Stomach (tissue), 8 donors: ENCODE measurements at regions not wholly inside any gene's neighbourhood (a gene's known extent, or its start where the extent isn't known, plus 50 kb on each side); places are given as distances from the start of the nearest gene placed in this dataset.
"Not testable (repeated sequence)": the region's sequence is repeated elsewhere in the genome, so short reads cannot be mapped to it uniquely, and the experiment has no call there.

Experiments
- DNase-seq, 2 donors: peaks; one replicate each; pipeline versions ENCODE4 v3.0.0 to v3.0.0-alpha.2; 2013 to 2019
- H3K27ac ChIP-seq, 5 donors: fragments of 200-600 bp in 4 of 5; sonication (generic) in 4 of 5; one replicate each; pipeline ENCODE4 v1.5.1; 2013 to 2019; ENCODE audit warnings: mild to moderate bottlenecking in 1 of 5, moderate library complexity in 1 of 5
- H3K27me3 ChIP-seq, 3 donors: fragments of 200-600 bp; sonication (generic); one replicate each; pipeline ENCODE4 v1.5.1; 2017 to 2019; ENCODE audit warnings: mixed run types in 1 of 3
- H3K36me3 ChIP-seq, 4 donors: fragments of 200-600 bp; sonication (generic); 1 replicate in 3 of 4; 2 replicates in 1 of 4; pipeline ENCODE4 v1.5.1; 2016 to 2019
- H3K4me1 ChIP-seq, 4 donors: fragments of 200-600 bp; sonication (generic); one replicate each; pipeline ENCODE4 v1.5.1; 2016 to 2019
- H3K4me3 ChIP-seq, 4 donors: fragments of 200-600 bp; sonication (generic) in 3 of 4; one replicate each; pipeline ENCODE4 v1.5.1; 2016 to 2019; ENCODE audit warnings: mild to moderate bottlenecking in 1 of 4
- H3K9me3 ChIP-seq, 4 donors: fragments of 200-600 bp; sonication (generic); one replicate each; pipeline ENCODE4 v1.5.1; 2016 to 2019
- CTCF ChIP-seq, 7 experiments: fragments of 450-650 bp in 4 of 7; fragments of 200-600 bp in 3 of 7; sonication (generic) in 3 of 7; IDR thresholded peaks; one replicate each; pipeline ENCODE4 v1.5.1; 2016 to 2019; ENCODE audit warnings: antibody characterized with exemption in 7 of 7, control low read depth in 2 of 7, mild to moderate bottlenecking in 1 of 7
- EP300 ChIP-seq: sonication (generic); formaldehyde crosslinking; IDR thresholded peaks from one replicate; pipeline ENCODE4 v1.6.1; 2017; ENCODE audit warnings: antibody characterized with exemption
- POLR2A ChIP-seq, 4 donors: fragments of 450-650 bp; IDR thresholded peaks; one replicate each; pipeline ENCODE4 v1.6.1; 2016; ENCODE audit warnings: antibody characterized with exemption in 4 of 4, control low read depth in 2 of 4, mild to moderate bottlenecking in 1 of 4, moderate library complexity in 1 of 4
- POLR2AphosphoS5 ChIP-seq, 3 donors: sonication (generic); formaldehyde crosslinking; IDR thresholded peaks; one replicate each; pipeline ENCODE4 v1.6.1; 2016; ENCODE audit warnings: antibody characterized with exemption in 3 of 3
- WGBS, 5 donors: extraction: QIAGEN DNeasy Blood & Tissue Kit in 3 of 5; methylation state at CpG; one replicate each; pipeline versions ENCODE4 v1.1.5 to v1.1.7; 2013 to 2018; 5-methylcytosine and 5-hydroxymethylcytosine counted together
- intact Hi-C: fragments of 100-400 bp; cut with DNase I; formaldehyde crosslinking; loops from one replicate; pipeline ENCODE4 v1.15.1; 2023; ENCODE audit warnings: low total_unique reads
- donor health status: healthy with polysubstance abuse.
- donor health status: Bipolar disorder and iron deficiency.
- donor health status: healthy.

DNA sequence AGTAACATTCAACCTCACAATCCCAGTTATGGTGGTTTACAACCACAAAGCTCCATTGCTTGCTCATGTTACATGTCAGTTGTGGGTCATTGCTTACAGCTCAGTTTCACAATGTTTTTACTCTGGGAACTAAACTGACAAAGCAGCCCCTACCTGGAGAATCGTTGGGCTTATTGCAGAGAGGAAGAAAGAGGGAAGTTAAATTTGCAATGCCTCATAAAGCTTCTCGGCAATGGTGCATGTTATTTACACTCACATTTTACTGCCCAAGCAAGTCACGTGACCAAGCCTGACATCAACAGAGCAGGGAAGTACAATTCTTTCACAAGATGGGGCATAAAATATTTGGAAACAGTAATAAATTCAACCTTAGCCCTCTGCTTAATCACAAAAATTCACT is 441.6 kb downstream of the TDRD3 start:
- no peaks in the 10 kb centered on the region for H3K9me3 ChIP-seq
- H3K4me1 ChIP-seq: no peaks in the 10 kb centered on the region
- 61 to 64% (median 62%) methylated on average over 3 of the region's 3 CpGs for WGBS, 5 donors
- no peaks in the 10 kb centered on the region for H3K36me3 ChIP-seq
- intact Hi-C loops: no loop called here
- no peak overlapping the region for H3K27ac ChIP-seq
- no peak overlapping the region for H3K4me3 ChIP-seq
- DNase-seq: no peak
- H3K27me3 ChIP-seq: no peaks in the 10 kb centered on the region
- TF ChIP-seq POLR2AphosphoS5 (IDR thresholded peaks at IDR 0.05) (no peak), POLR2A (IDR thresholded peaks at IDR 0.05) (no peak), CTCF (IDR thresholded peaks at IDR 0.05) (no peak), EP300 (no peak)

DNA sequence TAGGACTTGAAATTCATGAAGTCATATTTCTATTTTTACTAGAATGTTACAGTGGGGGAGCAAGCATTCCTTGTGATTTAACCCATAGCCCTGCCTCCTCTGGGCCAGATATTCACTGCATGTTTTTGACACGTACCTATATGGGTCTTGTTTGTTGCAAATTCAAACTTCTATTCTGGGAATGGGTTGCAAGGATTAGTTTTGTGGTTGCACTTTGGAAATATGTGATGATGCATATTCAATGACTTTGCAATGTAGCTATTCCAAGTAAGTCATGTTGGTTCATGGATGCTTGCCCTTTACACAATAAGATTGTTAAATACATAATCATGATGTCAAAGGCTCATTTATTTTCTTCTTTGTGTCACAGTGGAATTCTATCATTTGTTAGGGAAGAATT is 440.8 kb downstream of the TDRD3 start:
- Histone ChIP-seq H3K27ac (no peak overlapping the region), H3K9me3 (peaks cover 0 to 7% (median 5%) of the 10 kb centered on the region in 4 donors), H3K4me3 (no peak overlapping the region), H3K4me1 (no peaks in the 10 kb centered on the region), H3K27me3 (no peaks in the 10 kb centered on the region), H3K36me3 (no peaks in the 10 kb centered on the region)
- TF ChIP-seq POLR2AphosphoS5 (IDR thresholded peaks at IDR 0.05) (no peak), POLR2A (IDR thresholded peaks at IDR 0.05) (no peak), EP300 (no peak), CTCF (IDR thresholded peaks at IDR 0.05) (no peak)
- 41 to 62% (median 53%) methylated on average over 1 of the region's 1 CpG for WGBS, 5 donors
- peak in 1 of 2 donors; percentile 3 for DNase-seq
- intact Hi-C loops: no loop called here

DNA sequence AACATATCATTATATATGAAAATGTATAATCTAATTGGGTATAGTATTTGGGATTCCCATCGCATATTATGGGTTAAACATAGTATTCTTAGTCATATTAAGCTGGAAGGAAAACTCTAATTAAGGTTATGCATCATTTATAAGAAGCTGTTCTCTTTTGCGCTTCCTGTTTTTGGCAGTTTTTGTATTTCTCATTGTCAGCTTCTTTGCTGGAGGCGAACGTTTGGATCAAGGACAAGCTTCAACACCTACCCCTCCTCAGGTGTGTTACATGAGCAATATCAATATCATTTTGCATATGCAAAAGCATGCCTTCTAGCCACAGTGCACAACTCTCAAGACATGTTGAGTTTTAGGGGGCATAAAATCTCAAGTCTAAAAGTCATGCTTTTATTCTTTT is 439.8 kb downstream of the TDRD3 start:
- WGBS, 5 donors: 82 to 92% (median 85%) methylated on average over 4 of the region's 4 CpGs
- intact Hi-C loops: no loop called here
- H3K27me3 ChIP-seq: no peaks in the 10 kb centered on the region

GRCh38 chr13:60811581-60811980 is 414.6 kb downstream of the TDRD3 start:
- no peaks in the 10 kb centered on the region for H3K9me3 ChIP-seq
- no peak overlapping the region for H3K27ac ChIP-seq
- no peaks in the 10 kb centered on the region for H3K4me1 ChIP-seq
- no peaks in the 10 kb centered on the region for H3K36me3 ChIP-seq
- WGBS, 5 donors: 65 to 71% (median 68%) methylated on average over 1 of the region's 1 CpG
- no peaks in the 10 kb centered on the region for H3K27me3 ChIP-seq
- H3K4me3 ChIP-seq: no peak overlapping the region
- intact Hi-C loops: no loop called here
- no peak for TF ChIP-seq POLR2A (IDR thresholded peaks at IDR 0.05)
- DNase-seq: no peak

More for the DNA sequence above, 439.8 kb downstream of the TDRD3 start:
- no peak for TF ChIP-seq CTCF (IDR thresholded peaks at IDR 0.05)
- no peak for TF ChIP-seq POLR2A (IDR thresholded peaks at IDR 0.05)
- no peak for TF ChIP-seq POLR2AphosphoS5 (IDR thresholded peaks at IDR 0.05)
- TF ChIP-seq EP300: no peak
- H3K36me3 ChIP-seq: no peaks in the 10 kb centered on the region
- no peak overlapping the region for H3K4me3 ChIP-seq
- DNase-seq: no peak
- peaks cover 0 to 10% (median 7%) of the 10 kb centered on the region in 4 donors for H3K9me3 ChIP-seq
- H3K4me1 ChIP-seq: no peaks in the 10 kb centered on the region
- no peak overlapping the region for H3K27ac ChIP-seq

DNA sequence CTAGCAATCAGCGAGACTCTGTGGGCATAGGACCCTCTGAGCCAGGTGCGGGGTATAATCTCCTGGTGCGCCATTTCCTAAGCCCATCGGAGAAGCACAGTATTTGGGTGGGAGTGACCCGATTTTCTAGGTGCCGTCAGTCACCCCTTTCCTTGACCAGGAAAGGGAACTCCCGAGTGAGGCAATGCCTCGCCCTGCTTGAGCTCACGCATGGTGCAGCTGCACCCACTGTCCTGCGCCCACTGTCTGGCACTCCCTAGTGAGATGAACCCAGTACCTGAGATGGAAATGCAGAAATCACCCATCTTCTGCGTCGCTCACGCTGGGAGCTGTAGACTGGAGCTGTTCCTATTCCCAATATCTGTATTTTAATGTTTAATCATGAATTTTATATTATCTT is 408.6 kb downstream of the TDRD3 start:
- intact Hi-C loops, H3K9me3 ChIP-seq, H3K4me3 ChIP-seq, H3K27ac ChIP-seq, DNase-seq, H3K4me1 ChIP-seq, H3K36me3 ChIP-seq, H3K27me3 ChIP-seq: not testable (repeated sequence)
- 93 to 98% (median 96%) methylated on average over 12 to 13 of the region's 13 CpGs for WGBS, 5 donors

DNA sequence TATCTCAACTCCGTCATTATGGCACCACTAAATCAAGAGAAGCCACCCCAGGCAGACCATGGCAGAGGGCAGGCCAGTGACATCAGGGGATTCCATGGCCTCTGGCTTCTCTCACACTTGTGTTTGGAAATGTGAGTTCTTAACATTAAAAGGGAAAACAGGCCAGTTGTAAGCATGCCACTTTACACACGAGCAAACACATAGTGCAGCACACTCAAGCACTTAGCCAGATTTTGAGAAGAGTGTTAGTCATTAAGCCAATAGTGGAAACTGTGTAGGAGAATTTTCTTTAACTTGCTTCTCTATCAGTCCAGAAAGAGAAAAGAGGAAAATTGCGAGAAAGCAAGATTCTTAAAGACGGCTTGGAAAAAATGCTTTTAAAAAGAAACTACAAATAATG is 401.5 kb downstream of the TDRD3 start:
- H3K4me1 ChIP-seq: no peaks in the 10 kb centered on the region
- intact Hi-C loops: no loop called here
- TF ChIP-seq EP300 (no peak), POLR2AphosphoS5 (IDR thresholded peaks at IDR 0.05) (no peak), POLR2A (IDR thresholded peaks at IDR 0.05) (no peak), CTCF (IDR thresholded peaks at IDR 0.05) (no peak)

More for the DNA sequence above, 401.5 kb downstream of the TDRD3 start:
- peak in 1 of 2 donors; percentile 2 for DNase-seq
- no peaks in the 10 kb centered on the region for H3K36me3 ChIP-seq
- 57 to 80% (median 75%) methylated on average over 4 of the region's 4 CpGs for WGBS, 5 donors
- H3K9me3 ChIP-seq: no peaks in the 10 kb centered on the region
- no peaks in the 10 kb centered on the region for H3K27me3 ChIP-seq
- no peak overlapping the region for H3K27ac ChIP-seq
- H3K4me3 ChIP-seq: no peak overlapping the region
